CD14-positive monocyte (primary cell): ENCODE measurements at regions not wholly inside any gene's neighbourhood (a gene's known extent, or its start where the extent isn't known, plus 50 kb on each side); places are given as distances from the start of the nearest gene placed in this dataset.

Source experiments
- DNase-seq, 3 donors: peaks; one replicate each; pipeline ENCODE4 v3.0.0-alpha.2; 2011 to 2022
- H2AFZ ChIP-seq: 2 replicates; pipeline ENCODE4 v1.6.0; 2012; ENCODE audit warnings: mild to moderate bottlenecking, low read depth, low read length, inconsistent platforms; ENCODE audit not compliant: insufficient read depth, poor library complexity, severe bottlenecking
- H3K27ac ChIP-seq, 2 donors: 1 replicate in 1 of 2; 2 replicates in 1 of 2; pipeline ENCODE4 v1.5.1; 2012 to 2013; ENCODE audit warnings: low read length in 2 of 2, control low read depth in 1 of 2, inconsistent platforms in 1 of 2, low read depth in 1 of 2, mild to moderate bottlenecking in 1 of 2
- H3K27me3 ChIP-seq, 2 donors: one replicate each; pipeline versions ENCODE4 v1.6.0 to v1.6.1; 2011 to 2013; ENCODE audit warnings: low read length in 2 of 2; ENCODE audit not compliant: control insufficient read depth in 2 of 2, insufficient read depth in 2 of 2
- H3K36me3 ChIP-seq, 2 donors: replicated peaks in 1 of 2; 1 replicate in 1 of 2; 2 replicates in 1 of 2; pipeline versions ENCODE4 v1.5.1 to v1.6.1; 2012 to 2013; ENCODE audit warnings: low read length in 2 of 2, control low read depth in 1 of 2, inconsistent platforms in 1 of 2, mild to moderate bottlenecking in 1 of 2; ENCODE audit not compliant: insufficient read depth in 2 of 2, control insufficient read depth in 1 of 2
- H3K4me1 ChIP-seq, 2 donors: 1 replicate in 1 of 2; 2 replicates in 1 of 2; pipeline versions ENCODE4 v1.5.1 to v1.6.1; 2012 to 2013; ENCODE audit warnings: low read length in 2 of 2, control low read depth in 1 of 2, inconsistent platforms in 1 of 2, mild to moderate bottlenecking in 1 of 2, moderate library complexity in 1 of 2; ENCODE audit not compliant: insufficient read depth in 2 of 2, control insufficient read depth in 1 of 2
- H3K4me2 ChIP-seq: replicated peaks from 2 replicates; pipeline ENCODE3; 2012; ENCODE audit warnings: low read length, moderate library complexity, mild to moderate bottlenecking; ENCODE audit not compliant: poor library complexity, severe bottlenecking; ENCODE audit errors: extremely low read depth
- H3K4me3 ChIP-seq, 3 experiments: fragments of 200-600 bp in 1 of 3; sonication (generic) in 1 of 3; replicated peaks in 1 of 3; 1 replicate in 2 of 3; 2 replicates in 1 of 3; pipeline ENCODE4 v1.5.1; 2011 to 2013; ENCODE audit warnings: low read length in 3 of 3, mild to moderate bottlenecking in 3 of 3, control low read depth in 2 of 3, low read depth in 2 of 3, inconsistent platforms in 1 of 3, moderate library complexity in 1 of 3
- H3K79me2 ChIP-seq: 2 replicates; pipeline ENCODE4 v1.6.0; 2012; ENCODE audit warnings: mild to moderate bottlenecking, control low read depth, inconsistent platforms, low read length, moderate library complexity; ENCODE audit not compliant: insufficient read depth
- H3K9ac ChIP-seq: 2 replicates; pipeline ENCODE4 v1.6.0; 2017; ENCODE audit warnings: low read length, mild to moderate bottlenecking; ENCODE audit not compliant: insufficient read depth, poor library complexity, severe bottlenecking
- H3K9me3 ChIP-seq, 2 donors: replicated peaks in 1 of 2; 1 replicate in 1 of 2; 2 replicates in 1 of 2; pipeline versions ENCODE4 v1.5.1 to v1.6.1; 2012 to 2013; ENCODE audit warnings: low read length in 2 of 2, control low read depth in 1 of 2; ENCODE audit not compliant: control insufficient read depth in 1 of 2, insufficient read depth in 1 of 2
- H4K20me1 ChIP-seq: 2 replicates; pipeline ENCODE4 v1.6.0; 2012; ENCODE audit warnings: mild to moderate bottlenecking, low read length, control low read depth, moderate library complexity; ENCODE audit not compliant: insufficient read depth
- H3K27ac Mint-ChIP-seq, 7 donors: one replicate each; pipeline ENCODE4 v1.8.0; 2020; ENCODE audit warnings: mild to moderate bottlenecking in 7 of 7, mixed read lengths in 7 of 7, moderate library complexity in 6 of 7, inconsistent platforms in 2 of 7
- H3K27me3 Mint-ChIP-seq, 3 donors: one replicate each; pipeline ENCODE4 v1.8.0; 2021 to 2022; ENCODE audit warnings: low read depth in 3 of 3, mild to moderate bottlenecking in 3 of 3, mixed read lengths in 3 of 3, moderate library complexity in 3 of 3, inconsistent platforms in 1 of 3
- H3K36me3 Mint-ChIP-seq, 2 donors: one replicate each; pipeline ENCODE4 v1.8.0; 2020; ENCODE audit warnings: mixed read lengths in 2 of 2, inconsistent platforms in 1 of 2, mild to moderate bottlenecking in 1 of 2
- H3K4me1 Mint-ChIP-seq: one replicate; pipeline ENCODE4 v1.8.0; 2020; ENCODE audit warnings: mild to moderate bottlenecking, mixed read lengths
- H3K4me3 Mint-ChIP-seq, 2 donors: one replicate each; pipeline ENCODE4 v1.8.0; 2020; ENCODE audit warnings: mild to moderate bottlenecking in 2 of 2, mixed read lengths in 2 of 2, moderate library complexity in 1 of 2
- H3K9me3 Mint-ChIP-seq, 7 donors: one replicate each; pipeline ENCODE4 v1.8.0; 2020 to 2022; ENCODE audit warnings: mixed read lengths in 7 of 7, mild to moderate bottlenecking in 6 of 7, moderate library complexity in 6 of 7, inconsistent platforms in 2 of 7
- WGBS: methylation state at CpG from one replicate; pipeline ENCODE4 v1.1.5; 2013; ENCODE audit warnings: missing lambda C conversion rate; ENCODE audit not compliant: insufficient coverage; 5-methylcytosine and 5-hydroxymethylcytosine counted together
- intact Hi-C, 2 donors: fragments of 100-400 bp; cut with micrococcal nuclease; formaldehyde crosslinking; loops; one replicate each; pipeline versions ENCODE4 v1.15.0 to v1.15.1; 2023
- TF ChIP-seq, protein P1 (sequence below): fragments of 200-600 bp; IDR thresholded peaks from one replicate; pipeline ENCODE4 v1.8.0; 2022; ENCODE audit warnings: antibody characterized with exemption, mild to moderate bottlenecking

DNA sequence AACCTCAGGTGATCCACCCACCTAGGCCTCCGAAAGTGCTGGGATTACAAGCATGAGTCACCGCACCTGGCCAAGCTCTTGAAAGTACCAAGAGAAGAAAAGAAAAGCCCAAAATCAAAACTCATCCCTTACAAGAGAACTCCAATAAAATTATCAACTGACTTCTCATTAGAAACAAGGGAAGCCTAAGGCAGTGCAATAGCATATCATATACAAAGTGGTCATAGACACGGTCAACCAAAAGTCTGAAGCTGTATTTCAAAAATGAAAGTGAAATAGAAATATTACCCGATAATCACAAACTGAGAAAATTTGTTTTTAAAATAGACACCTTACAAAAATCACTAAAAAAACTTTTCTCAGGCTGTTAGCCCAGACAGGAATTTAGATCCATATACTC is 1321.1 kb upstream of the GJE1 start:
- Mint-ChIP-seq H3K27ac (no peak overlapping the region), H3K36me3 (no peaks in the 10 kb centered on the region), H3K4me1 (no peaks in the 10 kb centered on the region), H3K4me3 (no peak overlapping the region), H3K9me3 (peaks cover 0 to 10% (median 4%) of the 10 kb centered on the region in 7 donors), H3K27me3 (peaks cover 0 to 2% (median 1%) of the 10 kb centered on the region in 3 donors)
- peaks cover 6 to 8% of the 10 kb centered on the region in 2 donors for H3K9me3 ChIP-seq
- no peaks in the 10 kb centered on the region for H3K27me3 ChIP-seq
- TF ChIP-seq, protein P1, sequence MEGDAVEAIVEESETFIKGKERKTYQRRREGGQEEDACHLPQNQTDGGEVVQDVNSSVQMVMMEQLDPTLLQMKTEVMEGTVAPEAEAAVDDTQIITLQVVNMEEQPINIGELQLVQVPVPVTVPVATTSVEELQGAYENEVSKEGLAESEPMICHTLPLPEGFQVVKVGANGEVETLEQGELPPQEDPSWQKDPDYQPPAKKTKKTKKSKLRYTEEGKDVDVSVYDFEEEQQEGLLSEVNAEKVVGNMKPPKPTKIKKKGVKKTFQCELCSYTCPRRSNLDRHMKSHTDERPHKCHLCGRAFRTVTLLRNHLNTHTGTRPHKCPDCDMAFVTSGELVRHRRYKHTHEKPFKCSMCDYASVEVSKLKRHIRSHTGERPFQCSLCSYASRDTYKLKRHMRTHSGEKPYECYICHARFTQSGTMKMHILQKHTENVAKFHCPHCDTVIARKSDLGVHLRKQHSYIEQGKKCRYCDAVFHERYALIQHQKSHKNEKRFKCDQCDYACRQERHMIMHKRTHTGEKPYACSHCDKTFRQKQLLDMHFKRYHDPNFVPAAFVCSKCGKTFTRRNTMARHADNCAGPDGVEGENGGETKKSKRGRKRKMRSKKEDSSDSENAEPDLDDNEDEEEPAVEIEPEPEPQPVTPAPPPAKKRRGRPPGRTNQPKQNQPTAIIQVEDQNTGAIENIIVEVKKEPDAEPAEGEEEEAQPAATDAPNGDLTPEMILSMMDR, result no peak
- H3K27ac ChIP-seq, result no peak overlapping the region
- no peak overlapping the region for H3K9ac ChIP-seq
- H3K4me2 ChIP-seq, result no peak overlapping the region
- no peaks in the 10 kb centered on the region for H3K79me2 ChIP-seq
- WGBS, result 100% methylated on average over 2 of the region's 4 CpGs
- DNase-seq, result no peak
- H3K36me3 ChIP-seq, result no peaks in the 10 kb centered on the region
- H4K20me1 ChIP-seq, result no peaks in the 10 kb centered on the region
- intact Hi-C loops, result no loop called here
- H3K4me3 ChIP-seq, result no peak overlapping the region
- no peaks in the 10 kb centered on the region for H3K4me1 ChIP-seq
- no peak overlapping the region for H2AFZ ChIP-seq

DNA sequence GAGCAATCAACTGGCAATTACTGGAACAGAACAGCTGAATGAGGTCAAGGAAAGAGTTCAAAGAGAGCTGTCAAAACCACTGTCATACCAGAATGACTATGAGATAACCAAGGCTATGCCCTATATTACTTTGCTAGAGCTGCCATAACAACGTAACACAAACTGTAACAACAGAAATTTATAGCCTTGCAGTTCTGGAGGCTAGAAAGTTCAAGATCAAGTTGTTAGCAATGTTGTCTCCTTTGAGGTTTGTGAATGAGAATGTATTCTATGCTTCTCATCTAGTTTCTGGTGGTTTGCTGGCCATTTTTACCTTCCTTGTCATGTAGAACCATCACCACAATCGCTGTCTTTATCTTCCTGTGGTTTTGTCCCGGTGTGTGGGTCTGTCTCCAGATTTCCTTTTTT is 1323.0 kb upstream of the GJE1 start:
- Histone ChIP-seq H3K4me3 (no peak overlapping the region), H3K9me3 (peaks cover 6 to 8% of the 10 kb centered on the region in 2 donors), H3K27ac (no peak overlapping the region), H3K4me1 (no peaks in the 10 kb centered on the region), H2AFZ (no peak overlapping the region), H4K20me1 (no peaks in the 10 kb centered on the region), H3K36me3 (no peaks in the 10 kb centered on the region), H3K9ac (no peak overlapping the region), H3K27me3 (no peaks in the 10 kb centered on the region), H3K4me2 (no peak overlapping the region), H3K79me2 (no peaks in the 10 kb centered on the region)
- Mint-ChIP-seq H3K4me3 (no peak overlapping the region), H3K27me3 (peaks cover 0 to 2% (median 1%) of the 10 kb centered on the region in 3 donors), H3K4me1 (no peaks in the 10 kb centered on the region), H3K36me3 (no peaks in the 10 kb centered on the region), H3K9me3 (peaks cover 0 to 13% (median 4%) of the 10 kb centered on the region in 7 donors), H3K27ac (no peak overlapping the region)
- TF ChIP-seq, protein P1, result no peak
- no peak for DNase-seq
- intact Hi-C loops, result no loop called here
- WGBS, result no CpG with 5 or more reads among the region's 3 CpGs
